Kidney (tissue), 13 donors: ENCODE measurements at regions not wholly inside any gene's neighbourhood (a gene's known extent, or its start where the extent isn't known, plus 50 kb on each side); places are given as distances from the start of the nearest gene placed in this dataset.

Experiments used
- DNase-seq, 5 donors: peaks; one replicate each; pipeline ENCODE4 v3.0.0-alpha.2; 2013 to 2020
- FAIRE-seq: peaks from 2 replicates; lab custom pipeline; 2012; peaks lifted over from hg19 to GRCh38; lab: Jason Lieb, UNC
- H3K27ac ChIP-seq, 2 donors: one replicate each; pipeline ENCODE4 v1.7.0; 2013; ENCODE audit warnings: low read depth in 2 of 2, low read length in 2 of 2, inconsistent platforms in 1 of 2
- H3K27me3 ChIP-seq: one replicate; pipeline ENCODE4 v1.7.1; 2013; ENCODE audit warnings: low read length, inconsistent platforms; ENCODE audit not compliant: control insufficient read depth, insufficient read depth
- H3K36me3 ChIP-seq, 3 donors: one replicate each; pipeline versions ENCODE4 v1.7.0 to v1.7.1; 2013; ENCODE audit warnings: low read length in 3 of 3, control low read depth in 1 of 3, inconsistent platforms in 1 of 3; ENCODE audit not compliant: insufficient read depth in 3 of 3, control insufficient read depth in 2 of 3
- H3K4me1 ChIP-seq, 3 donors: one replicate each; pipeline versions ENCODE4 v1.7.0 to v1.7.1; 2013; ENCODE audit warnings: low read length in 3 of 3, inconsistent platforms in 1 of 3, low read depth in 1 of 3; ENCODE audit not compliant: control insufficient read depth in 2 of 3, insufficient read depth in 2 of 3
- H3K4me3 ChIP-seq, 3 donors: one replicate each; pipeline versions ENCODE4 v1.7.0 to v1.8.1; 2013; ENCODE audit warnings: low read length in 3 of 3, control low read depth in 1 of 3, inconsistent platforms in 1 of 3
- H3K9ac ChIP-seq, 3 donors: one replicate each; pipeline versions ENCODE4 v1.7.0 to v1.7.1; 2013; ENCODE audit warnings: low read length in 3 of 3, control low read depth in 1 of 3, inconsistent platforms in 1 of 3
- H3K9me3 ChIP-seq, 3 donors: one replicate each; pipeline versions ENCODE4 v1.7.0 to v1.7.1; 2013; ENCODE audit warnings: low read length in 3 of 3, control low read depth in 1 of 3, inconsistent platforms in 1 of 3; ENCODE audit not compliant: control insufficient read depth in 2 of 3, insufficient read depth in 1 of 3
- CTCF ChIP-seq: IDR thresholded peaks from 3 replicates; pipeline ENCODE4 v1.5.1; 2012; ENCODE audit warnings: mild to moderate bottlenecking, moderate library complexity, borderline replicate concordance; ENCODE audit not compliant: insufficient read depth; ENCODE audit errors: extremely low read depth
- intact Hi-C: fragments of 100-400 bp; cut with DNase I; formaldehyde crosslinking; loops from one replicate; pipeline ENCODE4 v1.11.1; 2022
- donor health status: control.
- donor health status: control.
- donor health status: control.
- donor health status: control.
- donor health status: control.
- donor health status: DM: yes; HTN: yes; CAD: no.
- donor health status: Normal renal cell carcinoma (clear cell type).

GRCh38 chr1:20432341-20432740 lies 53.7 kb downstream of the CAMK2N1 start:
- DNase-seq (no peak), FAIRE-seq (no peak)
- no peaks in the 10 kb centered on the region for H3K9me3 ChIP-seq
- no peaks in the 10 kb centered on the region for H3K4me1 ChIP-seq
- H3K36me3 ChIP-seq: no peaks in the 10 kb centered on the region
- intact Hi-C loops: no loop called here
- H3K4me3 ChIP-seq: no peak overlapping the region
- no peak for TF ChIP-seq CTCF
- no peak overlapping the region for H3K27ac ChIP-seq
- H3K27me3 ChIP-seq: no peaks in the 10 kb centered on the region
- no peak overlapping the region for H3K9ac ChIP-seq

- H3K27me3 ChIP-seq: no peaks in the 10 kb centered on the region
- TF ChIP-seq CTCF: no peak
- H3K4me3 ChIP-seq: no peak overlapping the region
- H3K27ac ChIP-seq: no peak overlapping the region
- FAIRE-seq (no peak), DNase-seq (peak in 1 of 5 donors; percentile 6)
- no peak overlapping the region for H3K9ac ChIP-seq
- no peaks in the 10 kb centered on the region for H3K4me1 ChIP-seq
- intact Hi-C loops: no loop called here
- no peaks in the 10 kb centered on the region for H3K9me3 ChIP-seq
- H3K36me3 ChIP-seq: no peaks in the 10 kb centered on the region
These were observed 54.9 kb downstream of the CAMK2N1 start for GRCh38 chr1:20431176-20431460.

GRCh38 chr1:20430355-20431175 lies 55.4 kb downstream of the CAMK2N1 start:
- Histone ChIP-seq H3K36me3 (no peaks in the 10 kb centered on the region), H3K4me3 (no peak overlapping the region), H3K9me3 (peaks cover 0 to 3% (median 0%) of the 10 kb centered on the region in 3 donors), H3K9ac (no peak overlapping the region), H3K27ac (no peak overlapping the region), H3K27me3 (no peaks in the 10 kb centered on the region), H3K4me1 (no peaks in the 10 kb centered on the region)
- FAIRE-seq: no peak
- peak; percentile 47 for TF ChIP-seq CTCF
- intact Hi-C loops: no loop called here
- DNase-seq: peak in 4 of 5 donors; percentile 67 to 78 (median 72)

- no peak overlapping the region for H3K4me3 ChIP-seq
- TF ChIP-seq CTCF: no peak
- peaks cover 0 to 9% (median 0%) of the 10 kb centered on the region in 3 donors for H3K9me3 ChIP-seq
- no peaks in the 10 kb centered on the region for H3K4me1 ChIP-seq
- DNase-seq (no peak), FAIRE-seq (no peak)
- intact Hi-C loops: no loop called here
- no peak overlapping the region for H3K27ac ChIP-seq
- no peak overlapping the region for H3K9ac ChIP-seq
- H3K36me3 ChIP-seq: no peaks in the 10 kb centered on the region
- no peaks in the 10 kb centered on the region for H3K27me3 ChIP-seq
These were observed 56.7 kb downstream of the CAMK2N1 start for GRCh38 chr1:20429296-20429695.
